22Rv1 (cell line): ENCODE measurements at regions not wholly inside any gene's neighbourhood (a gene's known extent, or its start where the extent isn't known, plus 50 kb on each side); places are given as distances from the start of the nearest gene placed in this dataset.

Experiments
- H3K27ac ChIP-seq: fragments of 450-650 bp; 2 replicates; pipeline ENCODE4 v1.5.1; 2017
- CTCF ChIP-seq: fragments of 450-650 bp; IDR thresholded peaks from 2 replicates; pipeline ENCODE4 v1.5.1; 2017; ENCODE audit warnings: mild to moderate bottlenecking
- ZFX ChIP-seq: fragments of 450-650 bp; IDR thresholded peaks from 2 replicates; pipeline ENCODE4 v1.6.1; 2017; ENCODE audit warnings: antibody characterized with exemption, borderline replicate concordance

DNA sequence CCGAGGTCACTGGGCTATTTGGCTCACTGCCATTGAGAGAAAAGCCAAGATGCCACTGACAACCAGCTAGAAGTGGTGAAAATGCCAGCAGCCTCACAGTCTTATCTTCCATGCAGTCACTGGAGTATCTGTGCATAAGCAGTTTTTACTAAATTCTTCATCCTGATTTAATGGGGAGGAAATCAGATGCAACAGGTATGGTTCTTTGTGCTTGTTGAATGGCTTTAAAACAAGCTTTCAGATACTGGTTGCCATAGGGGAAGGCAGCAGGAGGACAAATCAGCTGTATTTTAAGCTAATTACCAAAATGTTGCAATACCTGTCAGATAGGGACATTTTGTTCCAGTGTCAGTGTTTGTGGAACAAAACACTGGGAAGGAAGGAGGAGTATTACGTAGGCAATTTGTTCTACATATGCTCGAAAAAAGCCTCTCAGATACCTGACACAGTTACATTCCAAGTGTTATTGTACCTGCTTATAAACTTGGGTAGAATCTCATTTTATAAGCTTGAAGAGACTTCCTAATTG, 54.1 kb upstream of the ARHGAP5 start:
- no peak overlapping the region for H3K27ac ChIP-seq
- TF ChIP-seq ZFX (no peak), CTCF (no peak)

GRCh38 chr14:32023540-32023939, 53.6 kb upstream of the ARHGAP5 start:
- TF ChIP-seq ZFX (no peak), CTCF (no peak)
- no peak overlapping the region for H3K27ac ChIP-seq

- no peak for TF ChIP-seq CTCF
- no peak for TF ChIP-seq ZFX
- H3K27ac ChIP-seq, result no peak overlapping the region
Observed at GRCh38 chr14:32027255-32027939, 49.7 kb upstream of the ARHGAP5 start.
